Middle frontal gyrus (tissue), 1 donor: ENCODE measurements at regions not wholly inside any gene's neighbourhood (a gene's known extent, or its start where the extent isn't known, plus 50 kb on each side); places are given as distances from the start of the nearest gene placed in this dataset.
A peak's percentile ranks its signal among the peaks of the same experiment; 100 is the strongest.
"Not testable (repeated sequence)": the region's sequence is repeated elsewhere in the genome, so short reads cannot be mapped to it uniquely, and the experiment has no call there.

ENCODE experiments used
- DNase-seq: peaks from one replicate; pipeline ENCODE4 v3.0.0-alpha.2; 2015; ENCODE audit warnings: low spot score; ENCODE audit errors: extremely low spot score

- DNase-seq: no peak
Measured at GRCh38 chr6:112865131-112865530, 518.0 kb downstream of the RFPL4B start.

GRCh38 chr6:112874881-112875280 is 527.8 kb downstream of the RFPL4B start:
- no peak for DNase-seq

- no peak for DNase-seq
Measured at GRCh38 chr6:112877134-112878100, 530.3 kb downstream of the RFPL4B start.

GRCh38 chr6:112879920-112880413 is 532.8 kb downstream of the RFPL4B start:
- DNase-seq: peak; percentile 11

- DNase-seq: no peak
Measured at GRCh38 chr6:112881027-112881426, 533.9 kb downstream of the RFPL4B start.

GRCh38 chr6:112881828-112882780 is 535.0 kb downstream of the RFPL4B start:
- DNase-seq: no peak

- DNase-seq: no peak
Measured at GRCh38 chr6:112883095-112883494, 536.0 kb downstream of the RFPL4B start.

- DNase-seq: no peak
Measured at GRCh38 chr6:112886415-112886814, 539.3 kb downstream of the RFPL4B start.

GRCh38 chr6:112887424-112887823 is 540.3 kb downstream of the RFPL4B start:
- not testable (repeated sequence) for DNase-seq

GRCh38 chr6:112899541-112899940 is 552.4 kb downstream of the RFPL4B start:
- no peak for DNase-seq

- DNase-seq: no peak
Measured at GRCh38 chr6:112903361-112903760, 556.2 kb downstream of the RFPL4B start.

GRCh38 chr6:112906726-112907125 is 559.6 kb downstream of the RFPL4B start:
- DNase-seq: no peak

- no peak for DNase-seq
Measured at GRCh38 chr6:112909781-112910180, 562.7 kb downstream of the RFPL4B start.

- no peak for DNase-seq
Measured at GRCh38 chr6:112910256-112910655, 563.1 kb downstream of the RFPL4B start.

GRCh38 chr6:112911959-112912358 is 564.8 kb downstream of the RFPL4B start:
- DNase-seq: no peak

- DNase-seq: no peak
Measured at GRCh38 chr6:112912416-112913101, 565.4 kb downstream of the RFPL4B start.

GRCh38 chr6:112919744-112920143 is 572.6 kb downstream of the RFPL4B start:
- not testable (repeated sequence) for DNase-seq

- DNase-seq: no peak
Measured at GRCh38 chr6:112920994-112921393, 573.9 kb downstream of the RFPL4B start.

- no peak for DNase-seq
Measured at GRCh38 chr6:112923940-112924587, 576.9 kb downstream of the RFPL4B start.

GRCh38 chr6:112925702-112926101 is 578.6 kb downstream of the RFPL4B start:
- no peak for DNase-seq
